ENCODE measurements at regions not wholly inside any gene's neighbourhood (a gene's known extent, or its start where the extent isn't known, plus 50 kb on each side); places are given as distances from the start of the nearest gene placed in this dataset.

- no peaks in the 10 kb centered on the region for H3K36me3 ChIP-seq (ENCODE audit: insufficient read depth, low read length)
- H3K9me3 Mint-ChIP-seq (ENCODE audit: unreplicated experiment): peaks cover 2% of the 10 kb centered on the region
- TF ChIP-seq, protein P1, sequence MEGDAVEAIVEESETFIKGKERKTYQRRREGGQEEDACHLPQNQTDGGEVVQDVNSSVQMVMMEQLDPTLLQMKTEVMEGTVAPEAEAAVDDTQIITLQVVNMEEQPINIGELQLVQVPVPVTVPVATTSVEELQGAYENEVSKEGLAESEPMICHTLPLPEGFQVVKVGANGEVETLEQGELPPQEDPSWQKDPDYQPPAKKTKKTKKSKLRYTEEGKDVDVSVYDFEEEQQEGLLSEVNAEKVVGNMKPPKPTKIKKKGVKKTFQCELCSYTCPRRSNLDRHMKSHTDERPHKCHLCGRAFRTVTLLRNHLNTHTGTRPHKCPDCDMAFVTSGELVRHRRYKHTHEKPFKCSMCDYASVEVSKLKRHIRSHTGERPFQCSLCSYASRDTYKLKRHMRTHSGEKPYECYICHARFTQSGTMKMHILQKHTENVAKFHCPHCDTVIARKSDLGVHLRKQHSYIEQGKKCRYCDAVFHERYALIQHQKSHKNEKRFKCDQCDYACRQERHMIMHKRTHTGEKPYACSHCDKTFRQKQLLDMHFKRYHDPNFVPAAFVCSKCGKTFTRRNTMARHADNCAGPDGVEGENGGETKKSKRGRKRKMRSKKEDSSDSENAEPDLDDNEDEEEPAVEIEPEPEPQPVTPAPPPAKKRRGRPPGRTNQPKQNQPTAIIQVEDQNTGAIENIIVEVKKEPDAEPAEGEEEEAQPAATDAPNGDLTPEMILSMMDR (IDR thresholded peaks at IDR 0.05; ENCODE audit: insufficient read depth, low read depth, low read length): no peak
- no peak for TF ChIP-seq EZH2 (IDR thresholded peaks at IDR 0.05; ENCODE audit: insufficient read depth, low read length)
- FAIRE-seq: no peak
- H3K4me3 Mint-ChIP-seq (ENCODE audit: unreplicated experiment): no peak overlapping the region
- no peaks in the 10 kb centered on the region for H3K27me3 ChIP-seq (ENCODE audit: insufficient read depth, low read length)
- H3K4me1 ChIP-seq (ENCODE audit: insufficient read depth, low read length): no peaks in the 10 kb centered on the region
- no peaks in the 10 kb centered on the region for H3K36me3 Mint-ChIP-seq (ENCODE audit: low read depth, unreplicated experiment)
- no peak overlapping the region for H2AFZ ChIP-seq (ENCODE audit: low read depth, low read length)
- no peaks in the 10 kb centered on the region for H3K9me3 ChIP-seq (ENCODE audit: insufficient read depth, low read depth, low read length)
- no peak overlapping the region for H3K27ac Mint-ChIP-seq (ENCODE audit: unreplicated experiment)
- H3K4me1 Mint-ChIP-seq (ENCODE audit: low read depth, unreplicated experiment): no peaks in the 10 kb centered on the region
- DNase-seq (ENCODE audit: low read depth): no peak
- no peak overlapping the region for H3K4me3 ChIP-seq (ENCODE audit: insufficient read depth, low read depth, low read length)
- no peak overlapping the region for H3K4me2 ChIP-seq (ENCODE audit: low read length)
- H3K9ac ChIP-seq (ENCODE audit: low read length): no peak overlapping the region
- H3K79me2 ChIP-seq (ENCODE audit: insufficient read depth, low read length): no peaks in the 10 kb centered on the region
- no peak overlapping the region for H3K27ac ChIP-seq (ENCODE audit: low read depth, low read length)
- H3K27me3 Mint-ChIP-seq (ENCODE audit: low read depth, unreplicated experiment): no peaks in the 10 kb centered on the region
- no peaks in the 10 kb centered on the region for H4K20me1 ChIP-seq (ENCODE audit: insufficient read depth, low read length)
Measured at GRCh38 chr2:35104309-35104708, 1251.3 kb upstream of the CRIM1 start.

- Histone ChIP-seq H3K9me3 (ENCODE audit: insufficient read depth, low read depth, low read length) (no peaks in the 10 kb centered on the region), H4K20me1 (ENCODE audit: insufficient read depth, low read length) (no peaks in the 10 kb centered on the region), H3K4me3 (ENCODE audit: insufficient read depth, low read depth, low read length) (no peak overlapping the region), H3K9ac (ENCODE audit: low read length) (no peak overlapping the region), H3K36me3 (ENCODE audit: insufficient read depth, low read length) (no peaks in the 10 kb centered on the region), H2AFZ (ENCODE audit: low read depth, low read length) (no peak overlapping the region), H3K4me1 (ENCODE audit: insufficient read depth, low read length) (no peaks in the 10 kb centered on the region), H3K79me2 (ENCODE audit: insufficient read depth, low read length) (no peaks in the 10 kb centered on the region), H3K27ac (ENCODE audit: low read depth, low read length) (no peak overlapping the region), H3K27me3 (ENCODE audit: insufficient read depth, low read length) (no peaks in the 10 kb centered on the region), H3K4me2 (ENCODE audit: low read length) (no peak overlapping the region)
- DNase-seq (ENCODE audit: low read depth): no peak
- no peak for TF ChIP-seq EZH2 (IDR thresholded peaks at IDR 0.05; ENCODE audit: insufficient read depth, low read length)
- TF ChIP-seq, protein P1 (IDR thresholded peaks at IDR 0.05; ENCODE audit: insufficient read depth, low read depth, low read length): no peak
- H3K9me3 Mint-ChIP-seq (ENCODE audit: unreplicated experiment): no peaks in the 10 kb centered on the region
- H3K4me1 Mint-ChIP-seq (ENCODE audit: low read depth, unreplicated experiment): no peaks in the 10 kb centered on the region
- H3K4me3 Mint-ChIP-seq (ENCODE audit: unreplicated experiment): no peak overlapping the region
- H3K27ac Mint-ChIP-seq (ENCODE audit: unreplicated experiment): no peak overlapping the region
- no peaks in the 10 kb centered on the region for H3K36me3 Mint-ChIP-seq (ENCODE audit: low read depth, unreplicated experiment)
- no peak for FAIRE-seq
- no peaks in the 10 kb centered on the region for H3K27me3 Mint-ChIP-seq (ENCODE audit: low read depth, unreplicated experiment)
Measured at GRCh38 chr2:35099342-35099741, 1256.2 kb upstream of the CRIM1 start.

- no peak overlapping the region for H3K27ac ChIP-seq (ENCODE audit: low read depth, low read length)
- H3K4me2 ChIP-seq (ENCODE audit: low read length): no peak overlapping the region
- H3K4me3 Mint-ChIP-seq (ENCODE audit: unreplicated experiment): no peak overlapping the region
- H3K27me3 ChIP-seq (ENCODE audit: insufficient read depth, low read length): no peaks in the 10 kb centered on the region
- H3K9me3 ChIP-seq (ENCODE audit: insufficient read depth, low read depth, low read length): no peaks in the 10 kb centered on the region
- no peaks in the 10 kb centered on the region for H3K4me1 Mint-ChIP-seq (ENCODE audit: low read depth, unreplicated experiment)
- no peak overlapping the region for H3K9ac ChIP-seq (ENCODE audit: low read length)
- H3K27me3 Mint-ChIP-seq (ENCODE audit: low read depth, unreplicated experiment): no peaks in the 10 kb centered on the region
- no peaks in the 10 kb centered on the region for H3K4me1 ChIP-seq (ENCODE audit: insufficient read depth, low read length)
- TF ChIP-seq, protein P1 (IDR thresholded peaks at IDR 0.05; ENCODE audit: insufficient read depth, low read depth, low read length): no peak
- no peak for TF ChIP-seq EZH2 (IDR thresholded peaks at IDR 0.05; ENCODE audit: insufficient read depth, low read length)
- DNase-seq (ENCODE audit: low read depth): no peak
- no peak overlapping the region for H3K27ac Mint-ChIP-seq (ENCODE audit: unreplicated experiment)
- H3K9me3 Mint-ChIP-seq (ENCODE audit: unreplicated experiment): no peaks in the 10 kb centered on the region
- no peak overlapping the region for H3K4me3 ChIP-seq (ENCODE audit: insufficient read depth, low read depth, low read length)
- no peak overlapping the region for H2AFZ ChIP-seq (ENCODE audit: low read depth, low read length)
- FAIRE-seq: no peak
- H3K36me3 Mint-ChIP-seq (ENCODE audit: low read depth, unreplicated experiment): no peaks in the 10 kb centered on the region
- no peaks in the 10 kb centered on the region for H3K36me3 ChIP-seq (ENCODE audit: insufficient read depth, low read length)
- no peaks in the 10 kb centered on the region for H3K79me2 ChIP-seq (ENCODE audit: insufficient read depth, low read length)
- no peaks in the 10 kb centered on the region for H4K20me1 ChIP-seq (ENCODE audit: insufficient read depth, low read length)
Measured at GRCh38 chr2:35082072-35082471, 1273.5 kb upstream of the CRIM1 start.
